Progenitor cell of endocrine pancreas (in vitro differentiated cells): ENCODE measurements at regions not wholly inside any gene's neighbourhood (a gene's known extent, or its start where the extent isn't known, plus 50 kb on each side); places are given as distances from the start of the nearest gene placed in this dataset.

Source experiments
- DNase-seq: peaks from one replicate; pipeline ENCODE4 v3.0.0; 2021; ENCODE audit warnings: low spot score; ENCODE audit not compliant: unreplicated experiment
- H3K27ac Mint-ChIP-seq: 2 replicates; pipeline ENCODE4 v1.8.0; 2021; ENCODE audit warnings: mild to moderate bottlenecking, moderate library complexity, mixed read lengths
- H3K27me3 Mint-ChIP-seq: 2 replicates; pipeline ENCODE4 v1.8.0; 2021; ENCODE audit warnings: mixed read lengths
- H3K36me3 Mint-ChIP-seq: 2 replicates; pipeline ENCODE4 v1.8.0; 2022; ENCODE audit warnings: mixed read lengths; ENCODE audit not compliant: insufficient read depth
- H3K4me1 Mint-ChIP-seq: 2 replicates; pipeline ENCODE4 v1.8.0; 2021; ENCODE audit warnings: low read depth, mixed read lengths
- H3K4me3 Mint-ChIP-seq: 2 replicates; pipeline ENCODE4 v1.8.0; 2021; ENCODE audit warnings: low read depth, mild to moderate bottlenecking, moderate library complexity, mixed read lengths
- H3K9me3 Mint-ChIP-seq: 2 replicates; pipeline ENCODE4 v1.8.0; 2021; ENCODE audit warnings: low read depth, mixed read lengths
- TF ChIP-seq, protein P1 (sequence below): fragments of 200-600 bp; sonication (generic); IDR thresholded peaks from one replicate; pipeline ENCODE4 v1.5.0; 2021; ENCODE audit warnings: antibody characterized with exemption, mild to moderate bottlenecking; ENCODE audit not compliant: unreplicated experiment

GRCh38 chr17:22505660-22506059 lies 813.3 kb downstream of the KCNJ18 start:
- Mint-ChIP-seq H3K27me3 (no peaks in the 10 kb centered on the region), H3K27ac (no peak overlapping the region), H3K4me3 (no peak overlapping the region), H3K36me3 (peaks cover 2% of the 10 kb centered on the region), H3K9me3 (peaks cover 38% of the 10 kb centered on the region), H3K4me1 (no peaks in the 10 kb centered on the region)
- DNase-seq = no peak
- TF ChIP-seq, protein P1, sequence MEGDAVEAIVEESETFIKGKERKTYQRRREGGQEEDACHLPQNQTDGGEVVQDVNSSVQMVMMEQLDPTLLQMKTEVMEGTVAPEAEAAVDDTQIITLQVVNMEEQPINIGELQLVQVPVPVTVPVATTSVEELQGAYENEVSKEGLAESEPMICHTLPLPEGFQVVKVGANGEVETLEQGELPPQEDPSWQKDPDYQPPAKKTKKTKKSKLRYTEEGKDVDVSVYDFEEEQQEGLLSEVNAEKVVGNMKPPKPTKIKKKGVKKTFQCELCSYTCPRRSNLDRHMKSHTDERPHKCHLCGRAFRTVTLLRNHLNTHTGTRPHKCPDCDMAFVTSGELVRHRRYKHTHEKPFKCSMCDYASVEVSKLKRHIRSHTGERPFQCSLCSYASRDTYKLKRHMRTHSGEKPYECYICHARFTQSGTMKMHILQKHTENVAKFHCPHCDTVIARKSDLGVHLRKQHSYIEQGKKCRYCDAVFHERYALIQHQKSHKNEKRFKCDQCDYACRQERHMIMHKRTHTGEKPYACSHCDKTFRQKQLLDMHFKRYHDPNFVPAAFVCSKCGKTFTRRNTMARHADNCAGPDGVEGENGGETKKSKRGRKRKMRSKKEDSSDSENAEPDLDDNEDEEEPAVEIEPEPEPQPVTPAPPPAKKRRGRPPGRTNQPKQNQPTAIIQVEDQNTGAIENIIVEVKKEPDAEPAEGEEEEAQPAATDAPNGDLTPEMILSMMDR = no peak

- Mint-ChIP-seq H3K9me3 (peaks cover 39% of the 10 kb centered on the region), H3K4me1 (no peaks in the 10 kb centered on the region), H3K36me3 (peaks cover 2% of the 10 kb centered on the region), H3K27me3 (no peaks in the 10 kb centered on the region), H3K4me3 (no peak overlapping the region), H3K27ac (no peak overlapping the region)
- no peak for DNase-seq
- TF ChIP-seq, protein P1 = no peak
These were observed 813.9 kb downstream of the KCNJ18 start for GRCh38 chr17:22506231-22506630.

- TF ChIP-seq, protein P1 = no peak
- Mint-ChIP-seq H3K4me1 (no peaks in the 10 kb centered on the region), H3K27ac (no peak overlapping the region), H3K4me3 (no peak overlapping the region), H3K27me3 (no peaks in the 10 kb centered on the region), H3K9me3 (peaks cover 36% of the 10 kb centered on the region), H3K36me3 (no peaks in the 10 kb centered on the region)
- no peak for DNase-seq
These were observed 814.5 kb downstream of the KCNJ18 start for GRCh38 chr17:22506861-22507260.

DNA sequence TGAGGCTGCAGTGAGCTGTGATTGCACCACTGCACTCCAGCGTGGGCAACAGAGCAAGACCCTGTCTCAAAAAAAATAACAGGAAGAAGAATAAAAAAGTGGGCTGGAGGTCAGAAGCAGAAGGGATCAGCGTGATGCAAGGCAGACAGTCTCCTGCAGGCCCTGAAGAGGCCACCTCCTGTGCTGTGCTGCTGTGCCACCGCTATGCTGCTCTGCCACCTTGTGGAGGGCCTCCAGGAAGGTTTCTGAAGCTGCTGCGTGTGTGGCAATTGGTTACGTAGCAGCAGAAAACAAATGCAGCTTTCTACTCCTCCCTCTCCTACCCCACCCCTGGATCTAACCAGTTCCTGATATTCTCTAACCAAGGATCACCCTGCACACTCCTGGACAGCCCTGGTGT lies 815.5 kb downstream of the KCNJ18 start:
- Mint-ChIP-seq H3K4me3 (no peak overlapping the region), H3K9me3 (peaks cover 34% of the 10 kb centered on the region)

DNA sequence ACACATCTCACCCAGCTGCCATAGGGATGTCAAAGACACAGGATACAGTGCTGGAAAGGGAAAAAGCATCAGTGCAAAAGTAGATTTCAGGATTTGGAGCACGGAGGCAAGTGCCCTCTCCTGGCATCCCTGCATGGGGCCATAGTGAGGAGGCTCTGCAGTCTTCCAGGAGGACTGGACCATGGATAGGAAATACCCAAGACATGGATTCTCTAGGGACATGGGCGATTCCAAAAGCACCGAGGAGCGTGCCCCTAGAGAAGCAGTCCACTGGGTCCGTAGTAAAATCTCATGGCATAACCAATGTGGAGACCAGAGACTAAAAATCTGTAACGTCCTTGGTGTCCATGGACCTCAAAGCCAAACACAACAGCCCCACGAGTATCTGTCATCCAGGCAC lies 818.2 kb downstream of the KCNJ18 start:
- Mint-ChIP-seq H3K4me1 (no peaks in the 10 kb centered on the region), H3K36me3 (no peaks in the 10 kb centered on the region), H3K9me3 (peaks cover 34% of the 10 kb centered on the region), H3K27me3 (no peaks in the 10 kb centered on the region), H3K4me3 (no peak overlapping the region), H3K27ac (no peak overlapping the region)
- TF ChIP-seq, protein P1 = no peak
- no peak for DNase-seq

More for the DNA sequence above, 815.5 kb downstream of the KCNJ18 start:
- Mint-ChIP-seq H3K4me1 (no peaks in the 10 kb centered on the region), H3K36me3 (no peaks in the 10 kb centered on the region), H3K27ac (no peak overlapping the region), H3K27me3 (no peaks in the 10 kb centered on the region)
- DNase-seq = no peak
- TF ChIP-seq, protein P1 = no peak

DNA sequence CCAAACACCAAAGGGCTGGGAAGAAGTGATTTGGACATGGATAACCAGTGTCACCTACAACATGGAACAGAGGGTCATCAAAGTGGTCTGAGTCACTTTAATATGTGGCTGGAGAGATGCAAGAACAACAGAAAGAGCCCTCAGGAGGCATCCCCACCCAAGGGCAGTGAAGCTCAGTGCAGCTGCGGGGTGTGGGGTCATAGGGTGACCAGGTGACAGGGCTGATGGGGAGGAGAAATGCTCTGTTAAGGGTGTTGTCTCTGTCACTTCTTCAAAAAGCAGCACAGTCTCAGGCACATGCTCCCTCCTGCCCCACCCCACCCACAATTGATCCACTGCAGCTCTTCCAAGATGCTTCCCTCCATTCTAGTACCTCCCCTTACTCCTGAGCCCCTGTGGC lies 819.1 kb downstream of the KCNJ18 start:
- no peaks in the 10 kb centered on the region for H3K4me1 Mint-ChIP-seq
- H3K4me3 Mint-ChIP-seq = no peak overlapping the region
- peaks cover 2% of the 10 kb centered on the region for H3K36me3 Mint-ChIP-seq
- H3K27ac Mint-ChIP-seq = no peak overlapping the region
- TF ChIP-seq, protein P1 = no peak
- H3K27me3 Mint-ChIP-seq = no peaks in the 10 kb centered on the region
- peaks cover 35% of the 10 kb centered on the region for H3K9me3 Mint-ChIP-seq
- no peak for DNase-seq
